Activated CD8-positive, alpha-beta T cell treated with anti-CD3 and anti-CD28 coated beads for 36 hours (primary cell): ENCODE measurements at regions not wholly inside any gene's neighbourhood (a gene's known extent, or its start where the extent isn't known, plus 50 kb on each side); places are given as distances from the start of the nearest gene placed in this dataset.

Source experiments
- ATAC-seq: fragments of 200-7000 bp; cut with Tn5 transposase; one replicate; pipeline ENCODE4 v1.10.0; 2021; ENCODE audit warnings: mild to moderate bottlenecking, moderate library complexity
- CTCF ChIA-PET: fragments of 350-600 bp; sonication (Branson Sonifier 250); formaldehyde crosslinking; loops from one replicate; lab custom pipeline; 2021; ENCODE audit warnings: antibody characterized with exemption; lab: Charles Lee
- POLR2A ChIA-PET: fragments of 350-600 bp; sonication (Branson Sonifier 250); formaldehyde crosslinking; loops from one replicate; lab custom pipeline; 2021; ENCODE audit warnings: antibody characterized with exemption; lab: Charles Lee
- DNase-seq: peaks from one replicate; pipeline ENCODE4 v3.0.0-alpha.2; 2020
- H3K27ac Mint-ChIP-seq: one replicate; pipeline ENCODE4 v1.8.0; 2021; ENCODE audit warnings: mild to moderate bottlenecking, mixed read lengths
- H3K27me3 Mint-ChIP-seq: one replicate; pipeline ENCODE4 v1.8.0; 2021; ENCODE audit warnings: mixed read lengths
- H3K36me3 Mint-ChIP-seq: one replicate; pipeline ENCODE4 v1.8.0; 2021; ENCODE audit warnings: low read depth, mixed read lengths
- H3K4me1 Mint-ChIP-seq: one replicate; pipeline ENCODE4 v1.8.0; 2021; ENCODE audit warnings: low read depth, mixed read lengths
- H3K4me3 Mint-ChIP-seq: one replicate; pipeline ENCODE4 v1.8.0; 2021; ENCODE audit warnings: mild to moderate bottlenecking, moderate library complexity, mixed read lengths
- H3K9me3 Mint-ChIP-seq: one replicate; pipeline ENCODE4 v1.8.0; 2021; ENCODE audit warnings: mixed read lengths
- CTCF ChIP-seq: fragments of 200-600 bp; IDR thresholded peaks from one replicate; pipeline ENCODE4 v1.8.0; 2022; ENCODE audit warnings: antibody characterized with exemption, mild to moderate bottlenecking
- intact Hi-C: fragments of 100-400 bp; cut with micrococcal nuclease; formaldehyde crosslinking; loops from one replicate; pipeline ENCODE4 v1.10.0; 2022

GRCh38 chr4:4664234-4664633, 122.4 kb upstream of the STX18 start:
- no peak overlapping the region for H3K27ac Mint-ChIP-seq
- ChIA-PET CTCF (no interaction called here), POLR2A (no interaction called here)
- TF ChIP-seq CTCF, result no peak
- ATAC-seq, result no peak
- no peaks in the 10 kb centered on the region for H3K27me3 Mint-ChIP-seq
- intact Hi-C loops, result no loop called here
- peaks cover 4% of the 10 kb centered on the region for H3K36me3 Mint-ChIP-seq
- no peak overlapping the region for H3K4me3 Mint-ChIP-seq
- no peaks in the 10 kb centered on the region for H3K9me3 Mint-ChIP-seq
- no peak for DNase-seq
- peaks cover 2% of the 10 kb centered on the region for H3K4me1 Mint-ChIP-seq

- Mint-ChIP-seq H3K27ac (no peak overlapping the region), H3K4me1 (peaks cover 2% of the 10 kb centered on the region), H3K4me3 (no peak overlapping the region), H3K36me3 (peaks cover 4% of the 10 kb centered on the region), H3K27me3 (no peaks in the 10 kb centered on the region), H3K9me3 (no peaks in the 10 kb centered on the region)
- DNase-seq (no peak), ATAC-seq (no peak)
- ChIA-PET POLR2A (no interaction called here), CTCF (no interaction called here)
- intact Hi-C loops, result no loop called here
- no peak for TF ChIP-seq CTCF
Measured at GRCh38 chr4:4663028-4663427, 121.2 kb upstream of the STX18 start.

GRCh38 chr4:4662230-4662629, 120.4 kb upstream of the STX18 start:
- ATAC-seq, result no peak
- intact Hi-C loops, result no loop called here
- no peaks in the 10 kb centered on the region for H3K27me3 Mint-ChIP-seq
- TF ChIP-seq CTCF, result no peak
- no peaks in the 10 kb centered on the region for H3K9me3 Mint-ChIP-seq
- DNase-seq, result no peak
- H3K4me3 Mint-ChIP-seq, result no peak overlapping the region
- CTCF ChIA-PET, result interaction anchor here (1.5 kb wide), 1 partner anchor 12 kb away, joined by 4 read pairs; no protein-coding TSS in a partner anchor
- POLR2A ChIA-PET, result no interaction called here
- H3K27ac Mint-ChIP-seq, result no peak overlapping the region
- H3K4me1 Mint-ChIP-seq, result peaks cover 2% of the 10 kb centered on the region
- peaks cover 4% of the 10 kb centered on the region for H3K36me3 Mint-ChIP-seq

GRCh38 chr4:4659871-4660651, 118.2 kb upstream of the STX18 start:
- Mint-ChIP-seq H3K36me3 (peaks cover 2% of the 10 kb centered on the region), H3K9me3 (no peaks in the 10 kb centered on the region), H3K4me1 (peaks cover 2% of the 10 kb centered on the region), H3K4me3 (no peak overlapping the region), H3K27ac (no peak overlapping the region), H3K27me3 (no peaks in the 10 kb centered on the region)
- POLR2A ChIA-PET, result no interaction called here
- intact Hi-C loops, result no loop called here
- TF ChIP-seq CTCF, result no peak
- ATAC-seq (no peak), DNase-seq (no peak)
- CTCF ChIA-PET, result interaction anchor here (1.3 kb wide), 1 partner anchor 8 kb away, joined by 4 read pairs; no protein-coding TSS in a partner anchor

- Mint-ChIP-seq H3K4me1 (peaks cover 2% of the 10 kb centered on the region), H3K36me3 (peaks cover 2% of the 10 kb centered on the region), H3K9me3 (no peaks in the 10 kb centered on the region), H3K4me3 (no peak overlapping the region), H3K27ac (no peak overlapping the region), H3K27me3 (no peaks in the 10 kb centered on the region)
- intact Hi-C loops, result no loop called here
- DNase-seq (no peak), ATAC-seq (no peak)
- TF ChIP-seq CTCF, result no peak
- ChIA-PET POLR2A (no interaction called here), CTCF (no interaction called here)
Measured at GRCh38 chr4:4658052-4658451, 116.2 kb upstream of the STX18 start.
